ENCODE measurements at regions not wholly inside any gene's neighbourhood (a gene's known extent, or its start where the extent isn't known, plus 50 kb on each side); places are given as distances from the start of the nearest gene placed in this dataset.

GRCh38 chr5:85602843-85603242 is 1014.9 kb upstream of the COX7C start:
- intact Hi-C loops (cut with DNase I; ENCODE audit: low total_unique reads), result no loop called here
- no peak overlapping the region for H3K4me3 ChIP-seq (ENCODE audit: low read depth, poor library complexity, severe bottlenecking)
- TF ChIP-seq POLR2A (IDR thresholded peaks at IDR 0.05) (no peak), CTCF (IDR thresholded peaks at IDR 0.05) (no peak)
- DNase-seq (ENCODE audit: low spot score in 2 of 2), result no peak
- 70 to 94% methylated on average over 1 of the region's 1 CpG for WGBS, 2 donors

GRCh38 chr5:85604378-85604777 is 1013.4 kb upstream of the COX7C start:
- WGBS, 2 donors, result 40 to 43% methylated on average over 1 of the region's 1 CpG
- intact Hi-C loops (cut with DNase I; ENCODE audit: low total_unique reads), result no loop called here
- TF ChIP-seq CTCF (IDR thresholded peaks at IDR 0.05) (no peak), POLR2A (IDR thresholded peaks at IDR 0.05) (no peak)
- no peak for DNase-seq (ENCODE audit: low spot score in 2 of 2)
- no peak overlapping the region for H3K4me3 ChIP-seq (ENCODE audit: low read depth, poor library complexity, severe bottlenecking)

- TF ChIP-seq POLR2A (IDR thresholded peaks at IDR 0.05) (no peak), CTCF (IDR thresholded peaks at IDR 0.05) (no peak)
- 81 to 82% methylated on average over 4 of the region's 4 CpGs for WGBS, 2 donors
- intact Hi-C loops (cut with DNase I; ENCODE audit: low total_unique reads), result no loop called here
- no peak overlapping the region for H3K4me3 ChIP-seq (ENCODE audit: low read depth, poor library complexity, severe bottlenecking)
- no peak for DNase-seq (ENCODE audit: low spot score in 2 of 2)
These were observed 1013.0 kb upstream of the COX7C start for GRCh38 chr5:85604786-85605185.

GRCh38 chr5:85605381-85605780 is 1012.4 kb upstream of the COX7C start:
- intact Hi-C loops (cut with DNase I; ENCODE audit: low total_unique reads), result no loop called here
- DNase-seq (ENCODE audit: low spot score in 2 of 2), result no peak
- H3K4me3 ChIP-seq (ENCODE audit: low read depth, poor library complexity, severe bottlenecking), result no peak overlapping the region
- TF ChIP-seq POLR2A (IDR thresholded peaks at IDR 0.05) (no peak), CTCF (IDR thresholded peaks at IDR 0.05) (no peak)

- WGBS, 2 donors, result 76 to 88% methylated on average over 3 of the region's 3 CpGs
- no peak overlapping the region for H3K4me3 ChIP-seq (ENCODE audit: low read depth, poor library complexity, severe bottlenecking)
- TF ChIP-seq CTCF (IDR thresholded peaks at IDR 0.05), result no peak
- TF ChIP-seq POLR2A (IDR thresholded peaks at IDR 0.05), result no peak
- DNase-seq (ENCODE audit: low spot score in 2 of 2), result no peak
- intact Hi-C loops (cut with DNase I; ENCODE audit: low total_unique reads), result no loop called here
These were observed 1003.3 kb upstream of the COX7C start for GRCh38 chr5:85614489-85614888.

GRCh38 chr5:85621668-85622067 is 996.1 kb upstream of the COX7C start:
- H3K4me3 ChIP-seq (ENCODE audit: low read depth, poor library complexity, severe bottlenecking), result no peak overlapping the region
- TF ChIP-seq CTCF (IDR thresholded peaks at IDR 0.05) (no peak), POLR2A (IDR thresholded peaks at IDR 0.05) (no peak)
- no peak for DNase-seq (ENCODE audit: low spot score in 2 of 2)
- WGBS, 2 donors, result 92 to 93% methylated on average over 2 of the region's 2 CpGs
- intact Hi-C loops (cut with DNase I; ENCODE audit: low total_unique reads), result no loop called here
